GM21381 (cell line): ENCODE measurements at regions not wholly inside any gene's neighbourhood (a gene's known extent, or its start where the extent isn't known, plus 50 kb on each side); places are given as distances from the start of the nearest gene placed in this dataset.

Experiments
- ATAC-seq: cut with Tn5 transposase; IDR thresholded peaks from one replicate; pipeline ENCODE4 v1.9.1; 2021; ENCODE audit warnings: mild to moderate bottlenecking, moderate library complexity; ENCODE audit not compliant: unreplicated experiment

DNA sequence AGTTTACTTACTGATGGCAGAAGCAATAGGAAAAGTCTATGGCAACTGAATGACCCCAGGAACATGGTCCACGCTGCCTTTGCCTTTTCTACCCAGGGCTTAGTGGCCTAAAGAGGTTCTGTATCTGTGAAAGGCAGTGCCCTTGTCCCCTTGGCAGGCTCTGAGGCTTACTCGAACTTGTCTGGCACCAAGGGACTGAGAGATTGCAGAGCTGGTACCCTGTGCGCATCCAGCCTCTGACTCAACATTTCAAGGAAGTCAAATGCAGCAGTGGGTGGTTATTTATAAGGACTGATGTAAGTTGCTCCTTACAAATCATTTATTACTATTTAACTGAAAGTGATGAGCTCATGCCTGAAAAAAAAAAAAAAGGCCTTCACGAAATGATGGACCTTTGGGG, 299.9 kb upstream of the MYOCD start:
- ATAC-seq: no peak

DNA sequence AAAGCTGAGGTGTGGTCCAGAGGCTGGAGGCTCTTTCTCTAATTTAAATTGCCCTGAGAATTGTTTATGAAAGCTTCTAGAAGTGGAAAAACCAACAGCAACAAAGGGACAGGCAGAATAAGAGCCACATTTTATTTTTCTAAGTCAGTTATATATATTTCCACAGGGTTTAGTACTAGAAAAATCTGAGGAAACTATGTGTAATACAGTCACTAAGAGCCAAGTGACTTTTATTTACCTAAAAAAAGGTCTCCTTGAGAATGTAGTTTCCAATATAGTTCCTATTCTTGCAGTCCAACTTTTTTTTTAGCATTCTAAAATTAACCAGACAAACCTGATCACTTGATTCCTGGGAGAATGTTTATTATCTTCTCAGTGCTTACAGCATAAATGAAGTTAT, 296.6 kb upstream of the MYOCD start:
- ATAC-seq: no peak

DNA sequence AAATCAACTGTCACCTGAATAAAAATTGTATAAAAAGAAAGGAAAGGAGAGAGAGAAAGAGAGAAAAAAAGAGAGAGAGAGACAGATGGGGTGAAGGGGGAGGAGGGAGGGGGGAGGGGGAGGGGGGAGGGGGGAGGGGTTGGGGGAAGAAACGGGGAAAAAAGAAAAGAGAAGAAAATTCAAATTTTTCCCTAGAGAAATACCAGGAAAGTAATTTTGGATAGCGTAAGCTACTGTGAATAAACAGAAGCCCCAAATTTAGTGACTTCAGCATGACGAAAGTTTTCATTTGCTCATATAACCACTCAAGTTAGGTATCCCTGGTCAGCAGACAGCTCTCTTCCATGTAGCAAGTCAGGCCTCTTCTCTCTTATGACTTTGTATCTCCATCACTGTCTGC, 289.4 kb upstream of the MYOCD start:
- no peak for ATAC-seq

DNA sequence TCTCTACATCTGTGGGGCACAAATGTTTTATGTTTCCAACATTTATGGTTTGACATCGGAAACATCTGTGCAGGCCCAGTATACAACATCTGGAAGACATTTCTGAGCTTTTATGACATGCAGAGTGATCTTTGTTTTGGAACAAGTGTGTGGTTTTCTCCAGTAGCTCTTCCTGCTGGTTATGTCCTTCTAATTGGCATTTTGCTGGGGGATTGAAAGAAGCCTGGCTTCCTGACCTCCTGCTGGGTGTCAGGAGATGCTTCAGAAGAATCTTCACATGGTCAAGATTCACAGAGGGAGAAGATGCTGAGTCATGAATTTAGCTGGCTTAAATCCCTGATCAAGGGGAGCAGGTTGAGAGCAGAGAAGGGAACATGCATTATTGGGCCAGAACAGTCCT, 279.5 kb upstream of the MYOCD start:
- no peak for ATAC-seq

DNA sequence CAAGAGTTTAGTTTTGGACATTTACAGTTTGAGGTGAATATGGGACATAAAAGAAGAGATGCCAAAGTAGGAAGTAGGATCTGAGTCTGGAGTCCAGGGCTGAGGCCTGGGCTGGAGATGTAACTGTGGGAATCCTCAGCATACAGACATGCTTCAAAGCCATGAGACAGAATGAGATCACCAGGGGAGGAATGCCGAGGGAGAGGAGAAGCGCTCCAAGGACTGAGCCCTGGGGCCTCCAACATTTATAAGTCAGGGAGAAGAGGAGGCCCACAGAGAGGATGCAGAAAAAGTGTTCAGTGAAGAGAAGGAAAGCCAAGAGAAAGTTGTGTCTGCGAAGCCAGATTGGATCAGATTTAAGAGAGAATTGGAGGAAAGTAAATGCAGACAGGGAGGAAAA, 277.5 kb upstream of the MYOCD start:
- ATAC-seq: no peak

DNA sequence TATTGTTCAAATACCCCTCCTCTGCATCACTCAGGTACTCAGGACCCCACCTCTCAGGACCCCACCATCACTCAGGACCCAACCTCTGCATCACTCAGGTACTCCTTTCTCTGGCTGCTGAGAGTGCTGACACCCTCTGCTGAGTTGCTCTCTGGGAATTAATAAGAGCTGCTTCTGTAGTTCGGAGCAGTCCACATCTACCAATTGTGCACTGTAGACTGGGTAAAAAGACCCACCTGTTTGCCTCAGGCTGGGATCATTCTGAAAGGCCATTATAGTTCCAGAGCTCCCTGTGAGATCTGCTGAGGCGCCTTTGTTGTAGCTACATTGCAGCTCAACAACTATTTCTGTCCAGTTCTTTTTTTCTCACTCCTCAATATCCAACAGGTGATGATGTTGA, 276.3 kb upstream of the MYOCD start:
- ATAC-seq: no peak

DNA sequence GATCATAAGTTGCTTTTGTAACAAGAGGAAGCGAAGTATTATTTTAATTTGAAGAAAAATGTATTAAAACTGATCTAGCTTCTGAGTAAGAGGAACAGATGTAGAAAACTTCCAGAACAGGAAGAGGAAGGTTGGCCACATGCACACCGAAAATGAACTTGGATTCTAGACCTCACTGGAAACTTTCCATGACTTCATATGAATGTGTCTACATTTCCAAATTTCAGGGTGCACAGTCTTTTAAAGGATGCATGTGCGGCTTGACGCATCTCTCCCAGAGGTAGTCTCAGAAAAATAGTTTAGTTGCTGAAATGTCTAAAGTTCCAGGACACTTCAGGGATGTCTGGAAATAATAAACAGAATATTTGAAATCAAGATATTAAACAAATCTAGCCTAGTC, 275.1 kb upstream of the MYOCD start:
- ATAC-seq: no peak

DNA sequence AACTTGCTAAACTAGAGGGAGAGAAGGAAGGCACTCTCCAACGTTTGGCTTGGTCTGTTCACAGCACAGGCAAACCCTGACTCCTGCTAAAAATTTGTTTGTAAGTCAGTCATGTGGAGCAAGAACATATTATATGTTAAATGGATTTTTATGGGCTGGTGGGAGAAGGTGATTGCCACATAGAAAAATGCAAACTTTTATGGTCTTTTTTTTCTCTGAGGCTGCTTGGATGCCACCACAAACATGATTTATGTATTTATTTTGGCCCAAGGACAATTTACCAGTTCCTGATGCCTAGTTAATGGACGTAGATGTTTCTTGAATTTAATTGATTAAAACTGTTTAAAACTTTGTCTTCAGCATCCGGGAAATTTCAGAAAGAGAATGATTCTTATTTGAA, 274.2 kb upstream of the MYOCD start:
- no peak for ATAC-seq

DNA sequence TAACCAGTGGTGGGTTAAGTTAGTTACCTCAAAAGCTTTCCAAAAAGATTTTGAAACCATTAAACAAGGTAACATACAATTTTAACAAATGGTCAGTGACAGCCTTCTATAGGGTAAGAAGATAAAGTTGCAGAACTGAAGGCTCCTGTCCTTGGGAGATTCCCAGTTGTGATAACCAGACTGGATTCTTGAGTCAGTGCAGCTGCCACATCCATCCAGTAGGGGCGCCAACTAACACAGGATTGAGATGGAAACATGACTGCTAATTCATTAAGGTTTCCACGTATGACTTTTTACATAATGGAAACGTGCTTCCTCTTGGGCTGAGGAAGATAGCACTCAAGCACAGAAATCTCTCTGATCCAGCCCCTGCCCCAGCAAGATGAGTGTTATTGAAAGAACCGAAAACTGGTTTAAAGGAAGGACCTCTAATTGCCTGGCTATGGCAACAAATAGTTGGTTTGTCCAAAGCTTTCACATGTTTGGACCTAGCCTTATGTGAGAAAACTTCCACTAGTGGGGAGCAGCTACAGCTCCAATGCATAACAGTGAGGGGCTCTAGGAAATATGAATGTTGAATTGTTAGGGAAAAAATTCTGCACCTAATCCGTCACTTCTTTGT, 269.8 kb upstream of the MYOCD start:
- no peak for ATAC-seq

DNA sequence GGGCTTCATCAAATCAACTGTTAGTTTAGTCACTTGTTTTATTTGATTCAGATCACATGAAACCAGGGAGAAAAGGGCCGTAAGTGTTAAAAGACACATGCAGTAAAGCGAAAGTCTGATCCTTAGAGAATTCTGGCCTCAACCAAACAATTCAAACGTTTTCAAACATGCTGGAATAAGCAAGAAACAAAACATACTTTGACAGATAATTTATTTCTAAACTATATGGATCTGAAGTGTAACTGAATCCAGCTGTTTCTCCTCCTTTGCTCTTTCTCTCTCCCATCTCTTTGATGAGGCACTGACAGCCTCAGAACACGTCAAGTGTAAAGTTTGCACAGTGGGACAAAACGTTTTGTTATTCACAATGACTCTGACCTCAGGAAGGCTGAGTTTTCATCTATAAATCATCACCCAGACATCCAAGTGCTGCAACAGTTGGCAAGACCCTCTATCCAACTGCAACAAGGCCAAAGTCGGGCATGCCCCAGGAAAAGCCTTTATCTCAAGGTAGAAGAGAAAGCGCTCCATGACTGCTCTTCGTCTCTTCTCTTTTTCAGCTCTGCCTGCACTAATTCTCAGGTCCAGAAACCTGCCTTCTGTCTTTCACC, 267.1 kb upstream of the MYOCD start:
- ATAC-seq: no peak

DNA sequence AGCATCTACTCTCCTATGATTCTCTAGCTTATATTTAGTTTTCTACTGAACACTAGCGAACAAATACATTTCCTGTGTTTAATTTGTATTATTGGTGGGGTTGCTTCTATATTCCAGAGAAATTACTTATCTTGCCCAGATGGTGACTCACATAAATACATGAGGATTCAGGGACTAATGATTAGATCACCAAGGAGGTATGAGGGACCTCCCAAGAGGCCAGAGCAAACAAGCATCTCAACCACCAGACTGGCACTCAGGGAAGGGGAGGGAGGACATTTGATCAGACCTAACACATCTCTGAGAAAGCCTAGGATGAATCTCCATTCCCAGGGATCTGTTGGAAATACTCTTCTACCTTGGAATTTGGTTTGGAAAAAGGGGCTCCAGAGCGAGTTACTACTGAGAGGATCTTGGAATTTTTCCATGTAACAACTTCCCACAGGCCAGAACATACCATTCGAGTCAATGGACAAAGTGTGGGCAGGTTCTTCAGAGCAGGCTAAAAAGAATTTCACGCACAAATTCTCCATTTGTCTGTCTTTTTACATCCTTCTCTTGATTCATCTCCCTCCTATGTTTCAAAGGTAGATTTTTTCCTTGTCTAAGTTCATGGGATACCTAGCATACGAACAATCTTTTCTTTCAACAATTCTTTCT, 262.6 kb upstream of the MYOCD start:
- no peak for ATAC-seq

DNA sequence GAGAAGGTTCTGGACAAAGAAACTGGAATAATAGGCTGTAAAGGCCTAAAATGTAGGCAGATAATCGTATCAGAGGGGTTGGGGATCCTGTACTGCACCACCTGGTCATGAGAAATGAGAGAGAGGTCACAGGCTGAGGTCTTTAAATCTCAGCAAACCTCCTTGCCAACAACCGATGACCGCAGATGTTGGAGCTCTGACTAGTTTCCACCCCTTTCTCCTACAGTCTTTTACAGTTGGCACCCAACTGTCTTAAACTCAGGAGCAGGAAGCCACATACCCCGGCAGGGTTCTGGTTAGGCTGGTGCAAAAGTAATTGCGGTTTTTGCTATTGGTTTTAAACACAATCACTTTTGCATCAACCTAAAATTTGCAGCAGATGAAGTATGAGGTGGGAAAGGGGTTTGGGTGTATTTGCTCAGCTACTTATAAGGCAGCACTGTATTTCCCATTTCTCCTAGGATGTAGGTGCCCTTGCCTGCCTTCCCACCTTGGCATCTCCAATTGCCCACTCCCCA, 261.8 kb upstream of the MYOCD start:
- no peak for ATAC-seq

DNA sequence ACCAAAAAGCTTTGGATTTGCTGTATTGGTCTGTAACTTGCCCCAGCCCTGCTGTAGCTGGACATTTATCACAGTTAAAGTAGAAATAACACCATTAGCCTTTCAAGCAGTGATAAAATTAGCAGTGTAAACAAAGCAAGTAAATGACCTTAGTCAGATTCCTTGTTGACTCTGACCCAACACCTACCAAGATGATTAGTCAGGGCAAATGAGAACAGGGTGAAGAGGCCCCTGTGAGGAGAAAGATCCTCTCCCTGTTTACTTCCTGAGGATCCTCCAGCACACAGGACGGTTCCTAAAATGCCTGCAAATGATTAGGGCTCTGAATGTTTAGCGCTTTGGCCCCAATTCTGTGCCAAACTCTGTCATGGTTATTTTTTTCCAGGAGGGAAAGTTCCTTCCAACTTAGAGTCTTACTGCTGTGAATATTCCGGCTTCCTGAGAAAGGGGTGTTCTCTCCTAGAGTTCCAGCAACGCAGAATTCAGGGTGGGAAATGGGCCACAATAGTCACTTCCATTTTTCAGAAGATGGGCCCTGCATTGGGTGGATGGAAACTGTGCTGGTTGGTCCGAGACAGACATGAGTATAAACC, 259.0 kb upstream of the MYOCD start:
- no peak for ATAC-seq

DNA sequence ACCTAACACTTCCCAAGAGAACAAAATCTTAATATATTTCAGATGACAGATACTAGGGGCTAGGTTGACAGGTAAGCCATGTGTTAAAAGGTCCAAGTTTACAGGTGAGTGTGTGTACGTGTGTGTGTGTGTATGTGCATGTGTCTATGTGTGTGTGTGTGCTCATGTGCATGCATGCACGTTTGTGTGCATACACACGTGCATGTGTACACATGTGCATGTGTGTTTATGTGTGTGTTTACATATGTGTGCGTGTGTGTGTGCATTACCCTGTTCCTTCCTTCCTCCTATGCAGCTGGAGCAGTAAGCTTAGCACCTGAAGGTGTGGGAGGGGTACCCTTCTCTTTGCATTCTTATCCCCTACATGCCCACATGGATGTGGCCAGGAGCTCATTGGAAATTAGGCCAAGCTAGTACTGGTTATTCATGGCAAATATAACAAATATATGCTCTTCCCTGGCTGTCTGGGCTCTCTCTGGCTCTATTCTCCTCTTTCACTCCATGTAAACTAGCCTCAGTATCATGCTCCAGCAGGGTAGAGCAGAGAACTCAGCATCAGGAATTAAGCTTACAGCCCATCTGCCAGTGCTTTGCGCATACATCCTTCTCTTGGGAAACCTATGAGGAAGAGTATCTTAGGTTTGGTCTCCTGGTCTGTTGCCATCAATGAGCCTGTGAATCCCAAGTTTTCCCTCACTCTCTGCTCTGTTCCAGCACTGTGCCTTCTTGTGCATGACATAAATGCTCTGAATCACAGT, 258.0 kb upstream of the MYOCD start:
- no peak for ATAC-seq

DNA sequence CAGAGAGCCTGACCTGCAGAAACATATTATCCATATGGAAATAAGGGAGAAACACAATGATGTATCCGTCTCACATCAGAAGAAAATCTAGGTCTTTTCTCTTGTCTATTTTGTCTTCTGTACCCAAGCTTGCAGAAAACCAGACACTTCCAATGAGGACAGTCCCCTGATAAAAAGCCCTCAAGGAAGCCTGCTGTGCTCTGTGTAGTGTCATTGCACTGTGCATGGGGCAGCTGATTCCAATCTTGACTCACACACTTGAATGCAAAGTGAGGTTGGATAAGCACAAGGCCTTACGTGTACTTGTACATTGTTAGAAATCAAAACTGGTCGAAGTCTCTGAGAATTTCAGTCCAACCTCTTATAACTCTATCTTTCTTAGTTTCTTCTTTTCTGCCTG, 256.6 kb upstream of the MYOCD start:
- no peak for ATAC-seq

DNA sequence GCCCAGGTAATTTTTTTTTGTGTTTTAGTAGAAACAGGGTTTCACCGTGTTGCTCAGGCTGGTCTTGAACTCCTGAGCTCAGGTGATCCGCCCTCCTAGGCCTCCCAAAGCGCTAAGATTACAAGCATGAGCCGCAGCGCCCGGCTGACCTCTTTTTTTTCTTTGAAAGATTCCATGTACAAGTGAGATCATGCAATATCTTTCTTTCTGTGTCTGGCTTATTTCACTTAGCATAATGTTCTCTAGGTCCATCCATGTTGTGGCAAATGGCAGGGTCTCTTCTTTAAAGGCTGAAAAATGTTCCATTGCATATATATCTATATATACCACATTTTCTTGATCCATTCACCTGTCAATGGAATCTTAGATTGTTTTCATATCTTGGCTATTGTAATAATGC, 255.0 kb upstream of the MYOCD start:
- ATAC-seq: no peak

DNA sequence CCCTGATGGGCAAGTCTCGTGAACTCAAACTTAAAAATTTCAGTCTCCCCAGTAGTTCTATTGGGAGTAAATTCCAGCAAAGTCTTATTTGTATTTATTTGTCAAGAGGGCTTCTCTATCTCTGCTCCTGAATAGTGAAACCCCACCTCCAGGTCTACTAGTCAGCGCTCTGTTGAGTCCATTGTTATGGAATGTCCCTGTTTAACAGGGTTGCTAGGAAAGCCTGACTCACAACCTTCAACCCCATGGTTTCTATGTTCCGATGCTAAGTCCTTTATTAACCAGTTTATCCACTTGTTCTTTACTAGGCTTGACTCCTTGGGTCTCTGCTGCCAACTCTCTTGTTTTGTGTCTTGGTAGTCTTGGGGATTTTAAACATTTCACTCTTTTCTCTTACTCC, 250.7 kb upstream of the MYOCD start:
- no peak for ATAC-seq

DNA sequence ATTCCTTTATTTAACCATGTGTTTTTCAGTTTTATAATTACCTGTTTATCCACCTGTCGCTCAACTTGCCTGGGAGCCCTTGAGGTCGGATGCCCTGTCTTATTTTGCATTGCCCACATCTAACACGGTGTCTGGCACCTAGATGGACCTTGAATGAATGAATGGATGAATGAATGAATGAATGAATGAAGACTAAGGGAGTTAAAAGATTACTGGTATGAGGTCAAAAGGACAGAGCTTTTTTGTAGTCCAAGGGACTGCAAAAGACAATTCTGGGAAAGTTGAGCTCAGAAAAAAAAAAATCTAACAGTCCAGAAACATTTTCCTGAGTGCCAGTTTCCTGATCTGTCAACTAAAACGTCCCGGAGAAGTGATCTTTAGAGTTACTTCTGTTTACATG, 244.6 kb upstream of the MYOCD start:
- ATAC-seq: no peak

DNA sequence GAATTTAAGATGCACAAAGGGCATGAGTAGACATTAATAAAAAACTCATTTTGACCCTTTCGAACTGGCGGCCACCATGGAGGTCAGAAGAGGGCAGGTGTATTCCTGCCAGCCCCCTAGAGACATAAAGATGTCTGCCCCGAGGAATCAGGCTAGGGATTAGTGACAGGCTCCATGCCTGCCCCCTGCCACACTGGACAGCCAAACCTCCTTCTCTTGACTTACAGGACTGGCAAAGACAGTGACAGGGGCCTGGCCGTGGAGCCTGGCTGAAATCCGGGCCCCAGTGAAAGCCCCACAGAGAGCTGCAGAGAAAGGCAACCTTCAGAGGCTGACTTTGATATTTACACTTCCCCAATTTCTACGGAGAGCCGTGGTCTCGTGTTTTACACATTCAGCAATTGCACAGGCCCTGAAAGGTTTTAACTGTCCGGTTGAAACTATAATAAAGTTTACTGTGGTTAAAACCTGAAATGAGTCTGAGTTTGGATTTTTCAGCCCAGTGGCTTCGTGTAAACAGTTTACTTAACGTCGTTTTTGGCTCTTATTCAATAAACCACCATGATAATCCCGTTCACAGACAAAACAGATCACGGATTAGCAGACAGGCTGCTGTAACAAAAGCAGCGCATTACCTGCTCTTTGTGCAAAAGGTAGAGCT, 243.9 kb upstream of the MYOCD start:
- no peak for ATAC-seq

DNA sequence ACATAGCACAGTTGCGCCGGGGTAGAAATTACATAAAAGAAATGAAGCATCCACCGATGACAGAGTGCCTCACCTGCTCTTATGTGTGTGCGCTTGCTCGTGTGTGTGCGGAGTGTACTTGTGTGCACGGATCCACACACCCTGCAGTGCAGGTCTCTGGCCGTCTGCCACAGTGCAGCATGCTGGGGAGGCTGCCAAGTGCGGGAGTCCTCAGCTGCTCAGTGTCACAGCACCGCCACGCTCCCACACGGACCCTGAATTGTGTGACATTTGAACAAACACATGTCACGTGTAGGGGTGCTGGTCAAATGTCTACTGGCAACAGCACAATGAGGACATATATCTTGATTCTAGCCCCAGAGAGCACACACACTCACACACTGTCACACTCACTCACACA, 243.0 kb upstream of the MYOCD start:
- ATAC-seq: no peak

DNA sequence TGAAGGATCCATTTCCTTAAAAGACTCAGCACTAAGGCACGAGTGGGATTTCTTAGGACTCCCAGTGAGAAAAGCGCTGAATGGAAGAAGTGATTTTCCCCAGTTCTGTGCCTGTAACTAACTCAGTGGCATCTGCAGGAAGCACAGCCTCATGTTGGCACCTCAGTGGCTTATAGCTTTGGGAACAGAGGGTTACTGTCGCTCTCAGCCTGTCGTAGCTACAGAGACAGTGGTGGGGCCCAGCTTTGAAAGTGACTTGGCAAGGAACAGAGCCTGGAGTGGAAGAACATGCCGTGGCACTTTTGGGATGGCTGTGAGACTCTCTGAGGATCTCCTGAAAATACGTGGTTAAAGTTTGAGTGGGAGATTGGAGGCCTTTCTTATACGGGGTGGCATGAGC, 242.4 kb upstream of the MYOCD start:
- ATAC-seq: no peak
